Fibroblast of skin of back (primary cell): ENCODE measurements at regions not wholly inside any gene's neighbourhood (a gene's known extent, or its start where the extent isn't known, plus 50 kb on each side); places are given as distances from the start of the nearest gene placed in this dataset.

Source experiments
- DNase-seq: peaks from one replicate; pipeline ENCODE4 v3.0.0-alpha.2; 2013

DNA sequence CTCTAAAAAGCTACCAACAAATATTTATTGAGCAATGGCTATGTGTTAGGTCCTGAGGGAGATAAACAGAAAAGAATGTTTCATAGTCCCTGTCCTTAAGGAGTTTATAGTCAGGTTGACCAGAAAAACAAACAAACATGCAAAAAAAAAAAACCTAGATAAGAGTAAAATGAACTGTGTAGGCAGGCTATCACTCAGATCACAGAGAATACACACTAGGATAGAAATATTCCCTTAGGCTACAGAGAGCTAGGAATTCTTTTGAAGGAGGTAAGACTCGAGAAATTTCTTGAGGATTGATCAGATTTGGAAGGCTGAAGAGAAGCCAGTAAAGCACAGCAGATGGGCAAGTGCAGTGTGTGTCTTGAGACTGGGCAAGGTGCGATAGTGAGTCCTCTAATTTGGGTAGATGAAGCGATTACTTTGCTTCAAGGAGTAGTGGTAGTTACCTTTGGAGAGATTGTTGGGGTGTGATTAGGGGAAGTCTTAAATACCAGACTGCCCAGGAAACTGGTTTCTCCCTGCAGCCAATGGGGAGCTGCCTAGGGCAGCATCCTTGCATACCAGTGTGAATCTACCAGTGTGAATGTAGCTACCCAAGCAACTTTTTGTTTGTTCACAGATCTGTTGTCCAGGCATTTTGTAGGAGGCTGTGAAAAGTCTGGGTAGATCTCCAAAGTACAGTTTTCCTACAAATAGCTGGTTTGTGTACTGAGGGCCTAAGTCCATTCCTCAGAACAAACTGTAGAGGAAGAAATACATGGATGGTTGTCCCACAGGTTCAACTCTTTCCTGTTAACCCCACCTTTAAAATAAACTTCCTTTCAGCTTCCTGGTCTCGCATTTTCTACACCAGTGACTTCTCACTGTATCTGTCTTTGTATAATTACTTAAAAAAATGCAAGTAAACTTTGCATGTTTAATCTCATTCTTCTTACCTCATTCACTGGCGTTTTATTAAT lies 314.1 kb downstream of the KLF5 start:
- DNase-seq = no peak

DNA sequence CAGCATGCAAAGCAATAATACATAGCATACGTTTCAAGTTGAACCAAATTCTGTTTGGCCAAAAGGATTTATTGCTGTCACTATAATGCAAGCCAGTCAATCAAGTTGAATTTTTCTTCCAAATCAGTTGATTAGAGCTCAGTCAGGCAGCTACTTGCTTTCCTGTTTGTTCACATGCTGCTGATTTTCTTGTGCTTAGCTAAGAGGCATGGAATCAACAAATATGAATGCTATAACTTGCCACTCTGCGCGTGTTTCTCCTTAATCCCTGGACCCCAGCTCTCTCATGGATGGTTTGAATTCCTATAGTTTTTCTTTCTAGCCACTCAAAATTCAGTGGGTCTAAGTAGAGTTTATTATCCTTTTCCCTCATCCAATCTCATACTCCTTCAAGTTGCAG lies 311.3 kb downstream of the KLF5 start:
- DNase-seq = peak; percentile 0

DNA sequence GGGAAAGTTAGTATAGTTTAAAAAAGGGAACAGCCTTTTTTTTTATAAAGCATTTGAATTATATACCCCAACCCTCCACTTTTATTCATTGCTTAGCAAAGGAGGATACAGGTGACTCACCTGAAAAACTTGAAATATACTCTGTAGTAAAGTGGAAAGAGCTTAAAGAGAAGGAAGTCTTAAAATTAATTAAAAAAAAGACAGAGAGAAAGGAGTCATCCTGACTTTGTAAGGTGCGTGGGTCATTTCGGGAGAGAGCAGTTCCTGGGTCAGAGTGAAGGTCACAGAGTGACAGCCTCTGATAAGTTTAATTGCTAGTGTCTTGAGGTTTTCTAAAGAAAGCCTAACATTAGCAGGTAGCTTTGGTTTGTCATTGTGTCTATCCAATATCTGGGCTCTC lies 310.3 kb downstream of the KLF5 start:
- no peak for DNase-seq

DNA sequence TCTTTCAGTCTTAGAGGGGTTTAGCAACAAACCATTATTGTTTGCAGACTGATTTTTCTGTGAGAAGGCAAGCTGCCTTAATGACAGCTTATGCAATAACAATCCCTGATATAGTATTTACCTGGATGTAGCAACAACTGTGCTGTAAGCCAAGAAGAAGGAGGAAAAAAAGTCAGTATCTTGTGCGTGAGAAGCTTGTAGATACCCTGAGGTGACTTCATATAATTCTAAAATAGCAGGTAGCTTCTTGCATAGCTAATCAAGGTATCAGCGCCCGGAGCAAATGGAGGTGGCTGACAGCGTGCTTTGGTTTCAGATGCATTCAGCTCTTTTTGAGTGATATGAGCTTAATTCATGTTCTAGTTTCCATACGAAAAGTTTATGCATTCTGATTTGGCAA lies 309.8 kb downstream of the KLF5 start:
- no peak for DNase-seq

DNA sequence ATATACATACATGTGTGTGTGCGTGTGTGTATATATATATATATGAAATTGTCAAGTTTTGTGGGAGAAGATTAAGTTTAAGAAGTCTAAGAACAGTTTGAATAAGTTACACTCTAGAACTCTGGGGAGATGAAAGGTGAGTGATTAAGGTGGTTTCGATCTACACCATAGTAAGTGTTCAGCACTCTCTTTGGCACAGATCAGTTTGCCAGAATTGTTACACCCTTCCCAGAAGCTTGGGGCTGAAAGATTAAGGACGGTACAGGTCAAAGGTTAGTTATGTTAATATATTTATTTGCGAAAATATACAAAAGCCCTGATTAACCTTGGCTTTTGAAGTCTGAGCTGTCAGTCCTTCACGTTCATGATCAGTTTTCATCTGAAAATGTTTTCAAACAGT lies 309.1 kb downstream of the KLF5 start:
- DNase-seq = no peak

DNA sequence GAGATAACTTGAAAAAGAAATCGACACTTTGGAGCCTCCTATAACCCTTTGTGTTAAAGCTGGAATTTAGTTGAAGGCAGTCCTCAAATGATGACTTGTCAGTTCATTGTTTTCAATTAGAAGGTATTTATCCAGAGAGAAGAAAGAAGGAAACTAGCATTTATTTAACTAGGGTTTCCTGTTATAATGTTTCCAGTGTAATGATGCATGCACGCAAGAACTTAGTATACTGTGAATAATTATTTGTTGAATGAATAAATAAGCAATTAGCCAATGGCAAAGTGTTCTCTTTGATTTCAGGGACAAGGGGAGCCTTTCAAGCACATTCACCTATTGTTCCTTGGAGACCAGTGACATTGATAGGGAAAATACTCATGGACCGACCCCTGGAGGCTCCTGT lies 307.4 kb downstream of the KLF5 start:
- no peak for DNase-seq

DNA sequence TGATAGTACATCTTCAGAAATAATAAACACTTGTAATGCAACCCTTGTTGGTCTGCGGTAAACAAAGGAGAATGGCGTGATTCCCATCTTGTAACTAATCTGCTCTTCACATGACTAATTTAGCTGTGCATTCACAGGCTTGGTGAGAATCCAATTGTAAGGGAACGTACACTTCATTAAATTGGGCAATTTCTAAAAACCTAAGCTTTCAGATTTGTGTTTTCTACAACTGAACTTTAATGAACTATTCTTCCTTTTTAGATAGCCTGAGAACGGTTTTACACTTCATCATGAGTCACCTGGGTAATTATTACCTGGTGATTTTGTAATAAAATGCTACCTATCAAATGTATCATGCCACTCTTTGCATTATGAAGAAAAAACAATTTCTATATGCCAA lies 306.9 kb downstream of the KLF5 start:
- DNase-seq = no peak

DNA sequence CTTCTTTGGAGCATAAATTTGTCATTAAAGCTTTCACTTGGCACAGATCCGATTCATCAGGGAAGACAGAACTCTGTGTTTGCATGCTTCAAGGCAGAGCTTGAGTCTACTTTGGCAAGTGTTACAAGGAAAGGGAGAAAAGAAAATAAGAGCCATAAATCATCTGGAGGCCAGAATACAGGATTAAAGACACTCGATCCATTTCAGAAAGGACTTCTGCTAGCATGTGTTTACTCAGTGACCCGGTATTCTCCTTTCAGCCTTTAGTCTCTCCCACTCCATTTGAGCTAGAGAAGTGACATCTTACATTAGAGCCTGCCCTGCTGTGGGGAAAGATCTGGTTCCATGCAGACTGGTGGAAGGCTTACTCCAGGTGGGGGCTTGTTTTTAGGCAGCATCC lies 306.4 kb downstream of the KLF5 start:
- DNase-seq = no peak

DNA sequence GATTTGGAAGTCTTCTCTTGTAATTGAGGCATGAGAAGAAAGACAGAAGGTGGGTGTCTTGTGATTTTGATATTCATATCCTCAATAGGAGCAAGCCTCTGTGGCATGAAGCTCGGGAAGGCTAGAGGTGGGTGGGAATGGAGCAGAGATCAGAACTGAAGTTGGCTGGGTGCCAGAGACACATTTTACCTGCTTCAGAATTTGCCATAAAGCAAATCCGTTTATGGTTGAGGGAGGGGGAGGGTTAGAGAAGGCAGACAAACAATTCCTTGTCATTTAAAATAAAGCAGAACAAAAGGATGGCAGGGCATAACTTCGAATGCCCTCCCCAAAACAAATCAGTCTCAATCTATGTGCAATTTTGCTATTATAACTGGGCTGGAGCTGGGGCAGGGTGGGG lies 305.9 kb downstream of the KLF5 start:
- DNase-seq = no peak

DNA sequence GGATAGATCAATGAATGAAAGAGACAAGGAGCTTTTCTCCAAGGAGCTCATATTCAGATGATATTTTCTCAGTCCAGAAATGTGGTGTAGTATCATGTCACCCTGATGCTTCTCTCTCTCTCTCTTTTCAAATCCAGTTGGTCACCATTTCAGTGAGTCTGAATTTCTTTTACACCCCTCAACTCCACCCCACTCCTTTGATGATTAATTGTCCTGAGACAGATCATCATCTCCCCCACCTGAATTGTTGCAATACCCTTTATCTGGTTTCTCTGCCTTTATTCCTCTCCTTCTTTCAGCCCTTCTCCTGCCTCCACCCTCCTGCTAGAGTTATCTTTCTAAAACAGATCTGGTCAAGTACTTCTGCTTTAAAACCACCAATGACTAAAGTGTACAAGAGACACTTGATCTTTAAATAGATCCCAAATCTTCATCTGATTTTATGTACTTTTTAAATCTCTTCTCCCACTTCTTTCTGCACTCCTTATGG lies 299.8 kb downstream of the KLF5 start:
- DNase-seq = no peak

DNA sequence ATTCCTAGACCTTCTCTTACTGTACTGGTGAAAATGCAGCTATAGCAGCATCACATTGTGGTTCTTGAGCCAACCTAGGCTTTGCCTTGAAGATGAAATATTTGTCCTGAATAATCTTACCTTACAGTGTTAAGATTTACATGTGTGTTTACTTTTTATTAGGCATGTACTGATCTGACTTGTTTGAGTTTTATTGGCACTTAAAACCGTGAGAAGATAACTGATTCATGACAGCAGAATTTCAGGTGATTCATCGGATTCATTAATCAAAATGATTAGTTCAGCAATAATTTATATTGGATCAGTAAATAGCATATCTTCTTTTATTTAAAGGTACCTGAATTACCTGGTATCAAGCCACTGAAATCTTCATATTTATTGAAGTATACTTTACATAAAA lies 296.3 kb downstream of the KLF5 start:
- DNase-seq = no peak

DNA sequence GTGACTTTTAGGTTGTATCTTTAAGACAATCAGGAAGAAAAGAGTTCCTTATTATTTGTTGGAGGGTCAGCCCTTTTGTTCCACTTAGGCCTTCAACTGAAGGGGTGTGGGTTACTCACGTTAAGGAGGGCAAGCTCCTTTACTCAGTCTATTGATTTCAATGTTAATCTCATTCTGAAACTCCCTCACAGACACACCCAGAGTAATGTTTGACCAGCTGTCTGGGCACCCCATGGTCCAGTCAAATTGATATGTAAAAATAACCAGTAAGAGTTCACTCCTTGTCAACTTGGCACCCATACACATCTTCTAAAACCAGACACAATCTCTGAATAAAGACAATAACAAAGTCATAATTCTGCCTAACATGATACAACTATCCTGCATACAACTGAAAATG lies 292.9 kb downstream of the KLF5 start:
- DNase-seq = no peak

DNA sequence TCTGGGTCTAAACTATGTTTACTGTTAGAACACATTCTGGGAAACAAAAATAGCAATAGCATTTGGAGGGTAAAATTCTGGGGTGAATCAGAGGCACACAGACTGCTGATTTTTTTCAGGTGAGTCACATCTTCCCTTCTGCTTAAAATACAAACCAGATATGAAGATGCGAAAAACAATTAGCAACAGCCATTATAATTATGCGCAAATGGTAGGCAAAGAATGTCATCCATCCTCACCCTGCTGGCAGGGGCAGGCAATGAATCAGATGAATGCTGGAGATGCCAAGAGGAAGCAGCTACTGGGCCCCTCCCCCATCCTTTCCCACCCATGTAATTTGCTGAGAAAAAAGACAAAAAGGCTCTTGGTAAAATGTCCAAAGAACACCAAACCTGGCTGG lies 282.9 kb downstream of the KLF5 start:
- peak; percentile 60 for DNase-seq

DNA sequence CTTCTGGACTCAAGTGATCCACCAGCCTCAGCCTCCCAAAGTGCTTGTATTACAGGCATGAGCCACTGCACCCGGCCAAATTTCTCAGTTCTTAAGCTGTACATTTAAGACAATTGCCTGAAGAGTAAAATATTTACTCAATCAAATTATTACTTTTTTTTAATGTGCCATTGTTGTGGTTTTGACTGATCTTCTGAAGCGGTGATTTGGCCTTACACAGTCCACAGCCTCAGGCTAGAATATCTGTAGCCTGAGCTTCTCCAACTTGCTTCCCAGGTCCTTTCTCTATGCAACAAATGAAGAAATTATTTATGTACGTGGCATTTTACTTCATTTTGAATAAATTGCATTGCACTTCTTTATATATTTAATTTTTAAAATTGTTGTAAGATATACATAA lies 281.3 kb downstream of the KLF5 start:
- DNase-seq = no peak

DNA sequence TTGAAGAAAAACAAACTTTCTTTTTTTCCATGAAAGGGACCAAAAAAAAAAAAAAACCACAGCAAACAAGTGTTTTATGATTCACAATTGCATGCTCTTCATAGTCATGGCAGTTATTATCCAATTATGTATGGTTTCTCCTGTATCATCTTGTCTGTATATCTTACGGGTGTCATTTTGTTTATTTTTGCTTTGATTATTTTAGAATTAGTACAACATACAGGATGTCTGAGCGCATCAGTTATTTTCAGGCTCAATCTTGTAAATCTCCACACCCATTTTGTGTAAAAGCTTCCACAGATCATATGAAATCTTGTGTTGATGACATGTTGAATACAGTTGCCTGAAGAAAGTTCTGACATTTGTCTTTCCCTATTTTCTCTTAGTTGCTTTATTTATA lies 280.3 kb downstream of the KLF5 start:
- no peak for DNase-seq

DNA sequence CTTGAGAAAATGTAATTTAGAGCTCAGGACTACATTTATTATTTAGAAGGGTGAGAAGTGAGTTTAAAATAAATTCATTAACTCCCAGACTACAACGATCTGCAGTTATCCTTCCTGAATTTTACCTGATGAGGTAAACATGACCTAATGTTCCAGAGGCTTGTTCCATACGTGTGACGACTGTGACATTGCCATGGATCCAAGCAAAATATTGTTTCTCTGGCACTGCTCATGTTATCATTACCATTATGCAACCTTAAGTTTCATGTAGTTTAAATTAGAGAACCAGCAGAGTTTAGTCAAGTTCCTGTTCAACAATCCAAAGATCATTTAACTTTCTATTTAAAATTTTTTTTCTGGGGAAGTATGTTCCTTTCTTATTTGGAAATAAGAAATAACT lies 279.6 kb downstream of the KLF5 start:
- peak; percentile 4 for DNase-seq

DNA sequence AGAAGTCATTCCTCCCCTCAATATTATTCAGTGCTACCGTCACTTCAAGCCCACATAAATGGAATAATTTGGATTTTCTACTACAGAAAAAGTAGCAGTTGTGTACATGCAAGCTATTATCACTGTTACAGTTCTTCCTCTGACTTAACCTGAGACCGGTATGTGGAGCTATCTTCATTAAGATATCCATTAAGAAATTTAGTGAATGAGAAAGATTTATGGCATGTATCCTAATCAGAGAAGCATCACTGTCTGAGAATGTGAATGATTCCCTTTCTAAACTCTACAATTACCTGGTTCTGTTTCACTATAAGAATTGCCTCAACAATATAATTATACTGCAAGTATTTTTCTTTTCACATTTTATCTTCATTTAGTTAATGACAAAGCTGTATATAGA lies 278.7 kb downstream of the KLF5 start:
- DNase-seq = peak; percentile 3

DNA sequence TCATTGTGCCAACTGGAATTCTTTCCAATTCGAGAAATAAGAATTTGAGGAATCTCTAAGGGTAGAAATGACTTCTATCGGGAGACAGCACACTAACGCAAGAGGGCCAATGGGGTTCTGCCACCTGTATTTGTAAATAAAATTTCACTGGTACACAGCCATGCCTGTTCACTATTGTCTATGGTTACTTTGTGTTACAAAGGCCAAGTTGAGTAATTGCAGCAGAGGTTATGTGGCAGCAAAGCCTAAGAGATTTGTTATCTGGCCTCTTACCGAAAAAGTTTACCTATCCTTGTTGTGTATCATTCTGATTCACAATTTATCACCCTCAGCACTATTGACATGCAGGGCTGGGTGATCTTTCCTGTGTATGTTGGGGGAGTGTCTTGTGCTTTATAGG lies 278.0 kb downstream of the KLF5 start:
- no peak for DNase-seq

DNA sequence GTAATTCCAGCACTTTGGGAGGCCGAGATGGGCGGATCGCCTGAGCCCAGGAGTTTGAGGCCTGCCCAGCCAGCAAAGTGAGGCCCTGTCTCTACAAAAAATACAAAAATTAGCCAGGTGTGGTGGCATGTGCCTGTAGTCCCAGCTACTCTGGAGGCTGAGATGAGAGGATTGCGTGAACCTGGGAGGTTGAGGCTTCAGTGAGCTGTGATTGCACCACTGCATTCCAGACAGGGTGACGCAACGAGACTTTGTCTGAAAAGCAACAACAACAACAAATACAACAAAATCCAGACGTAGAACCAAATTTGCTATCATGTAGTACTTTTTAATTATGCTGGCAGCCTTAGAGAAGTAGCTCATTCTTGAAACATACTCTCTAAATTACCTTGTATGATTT lies 277.1 kb downstream of the KLF5 start:
- no peak for DNase-seq

DNA sequence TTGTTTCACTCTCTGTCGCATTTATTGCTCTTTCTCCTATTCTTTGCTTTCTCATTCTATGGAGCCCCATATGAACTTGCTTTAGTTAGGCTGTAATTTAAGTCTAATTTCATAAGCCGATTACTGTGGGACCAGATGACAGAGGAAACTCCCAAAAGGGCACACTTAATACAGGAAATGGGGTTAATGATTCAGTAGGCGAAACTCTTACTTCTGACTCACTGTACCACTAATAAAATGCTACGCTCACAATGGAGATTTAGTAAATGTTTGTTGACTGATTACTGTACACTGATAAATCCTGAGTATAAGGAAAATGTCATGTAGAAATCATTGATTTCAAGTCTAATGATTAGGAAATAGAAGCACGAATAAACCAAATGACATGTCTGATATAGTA lies 276.4 kb downstream of the KLF5 start:
- peak; percentile 65 for DNase-seq

DNA sequence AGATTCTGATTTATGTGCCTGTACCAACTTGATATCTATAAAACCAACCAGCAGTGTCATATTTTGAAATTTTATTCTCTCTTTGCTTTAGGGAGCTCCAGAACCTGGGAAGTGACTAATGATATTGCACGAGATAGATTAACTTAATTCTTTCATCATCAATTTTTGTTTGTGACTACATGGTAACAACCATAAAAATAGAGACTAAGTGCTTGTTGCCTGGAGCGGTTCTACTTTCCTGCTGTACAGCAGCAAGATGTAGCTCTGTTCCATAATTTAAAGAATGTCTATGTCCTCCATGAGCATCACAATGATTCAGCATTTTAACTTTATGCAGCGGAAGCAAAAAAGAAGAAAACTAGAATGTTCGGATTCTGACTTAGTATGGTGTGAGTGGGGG lies 275.6 kb downstream of the KLF5 start:
- DNase-seq = peak; percentile 7

DNA sequence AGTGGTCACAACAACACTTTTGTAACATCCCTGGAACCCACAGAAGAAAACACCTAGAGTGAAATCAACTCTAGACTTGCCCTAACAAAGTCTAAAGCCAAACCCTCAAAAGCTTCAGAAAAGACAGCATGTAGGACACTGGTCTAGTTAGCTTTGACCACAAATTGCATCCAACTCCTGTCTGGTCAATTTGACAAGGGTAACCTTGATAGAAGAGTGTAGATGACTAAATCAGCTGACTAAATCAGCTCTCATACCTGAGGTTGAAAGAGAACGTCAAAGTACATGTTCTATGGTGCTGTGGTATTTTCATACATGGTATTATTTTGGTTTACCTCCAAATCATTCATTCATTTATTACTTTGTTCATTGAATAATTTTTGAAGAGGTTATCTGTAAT lies 272.8 kb downstream of the KLF5 start:
- DNase-seq = no peak

DNA sequence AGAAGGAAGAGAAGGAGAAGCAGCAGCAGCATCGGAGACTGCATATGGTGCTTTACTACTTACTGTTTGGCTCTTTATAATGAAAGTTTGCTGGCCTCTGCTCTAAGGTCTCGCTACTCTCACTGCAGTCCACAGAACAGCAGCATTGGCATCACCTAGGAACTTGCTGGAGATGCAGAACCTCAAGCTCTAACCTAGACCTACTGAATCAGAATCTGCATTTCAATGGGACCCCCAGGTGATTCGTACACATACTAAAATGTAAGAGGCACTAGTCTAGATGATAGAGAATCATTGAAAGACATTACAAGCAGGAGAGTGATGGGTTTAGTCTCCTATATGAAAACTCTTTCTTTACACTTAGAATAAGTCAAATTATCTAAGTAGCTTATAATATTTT lies 270.6 kb downstream of the KLF5 start:
- DNase-seq = no peak

DNA sequence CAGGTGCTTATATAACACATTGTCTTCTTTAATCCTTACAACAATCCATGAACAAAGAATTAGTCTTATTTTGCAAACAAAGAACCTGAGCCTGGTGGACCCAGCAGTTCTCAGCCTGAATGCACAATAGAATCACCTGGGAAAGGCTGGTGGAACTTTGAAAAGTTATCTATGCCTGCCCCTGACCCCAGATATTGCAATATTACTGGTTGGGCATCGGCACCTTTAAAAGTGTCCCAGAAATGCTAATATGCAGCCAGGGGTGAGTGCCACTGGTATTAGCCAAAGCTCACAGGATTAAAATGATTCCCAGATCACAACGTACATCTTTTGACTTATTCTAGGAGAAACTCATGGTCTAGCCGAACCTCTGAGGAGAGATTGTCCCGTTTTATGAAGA lies 268.8 kb downstream of the KLF5 start:
- no peak for DNase-seq
